ENCODE measurements at regions not wholly inside any gene's neighbourhood (a gene's known extent, or its start where the extent isn't known, plus 50 kb on each side); places are given as distances from the start of the nearest gene placed in this dataset.

DNA sequence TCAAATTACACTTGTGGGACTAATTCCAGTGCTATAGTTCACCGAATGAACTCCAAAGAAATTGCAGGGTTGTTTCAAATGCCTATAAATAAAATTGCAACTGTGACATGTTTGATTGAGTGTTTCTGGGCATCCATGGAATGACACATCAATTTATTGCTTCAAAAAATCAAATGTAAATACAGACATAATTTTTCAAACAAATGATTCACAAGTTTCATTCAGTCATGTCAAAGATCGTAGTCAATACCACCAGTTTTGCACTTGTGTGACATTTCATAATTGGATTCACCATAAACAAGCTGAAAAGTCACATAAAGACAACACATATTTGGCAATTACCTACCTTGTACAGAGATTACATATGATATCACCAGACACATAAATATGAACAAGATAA lies 350.8 kb downstream of the CDH2 start:
- no peaks in the 10 kb centered on the region for H3K36me3 ChIP-seq
- H3K36me3 Mint-ChIP-seq: peaks cover 4% of the 10 kb centered on the region
- H3K4me3 ChIP-seq: no peak overlapping the region
- no peaks in the 10 kb centered on the region for H3K27me3 ChIP-seq
- no peaks in the 10 kb centered on the region for H3K9me3 ChIP-seq (ENCODE audit: low read depth)
- no peak overlapping the region for H2AFZ ChIP-seq (replicated peaks)
- peaks cover 10% of the 10 kb centered on the region for H3K9me3 Mint-ChIP-seq
- H3K79me2 ChIP-seq (ENCODE audit: low read depth): no peaks in the 10 kb centered on the region
- no peak overlapping the region for H3K9ac ChIP-seq
- peak overlapping the region; percentile 86 for H3K27ac ChIP-seq
- H3K27me3 Mint-ChIP-seq (ENCODE audit: insufficient read depth, low read depth): peaks cover 4% of the 10 kb centered on the region
- DNase-seq (ENCODE audit: low spot score): no peak
- H3K4me1 Mint-ChIP-seq: peaks cover 47% of the 10 kb centered on the region
- H4K20me1 ChIP-seq (ENCODE audit: low read depth): no peaks in the 10 kb centered on the region
- peak overlapping the region; percentile 63 for H3K4me2 ChIP-seq
- H3K27ac Mint-ChIP-seq: peak overlapping the region; percentile 96
- peaks cover 42% of the 10 kb centered on the region for H3F3A ChIP-seq (ENCODE audit: low read depth)
- H3K4me1 ChIP-seq: peaks cover 50% of the 10 kb centered on the region
- no peak overlapping the region for H3K4me3 Mint-ChIP-seq
- no peak for TF ChIP-seq EZH2 (IDR thresholded peaks at IDR 0.05)
- no peak for TF ChIP-seq EZH2phosphoT487 (IDR thresholded peaks at IDR 0.05)
- TF ChIP-seq, protein P1, sequence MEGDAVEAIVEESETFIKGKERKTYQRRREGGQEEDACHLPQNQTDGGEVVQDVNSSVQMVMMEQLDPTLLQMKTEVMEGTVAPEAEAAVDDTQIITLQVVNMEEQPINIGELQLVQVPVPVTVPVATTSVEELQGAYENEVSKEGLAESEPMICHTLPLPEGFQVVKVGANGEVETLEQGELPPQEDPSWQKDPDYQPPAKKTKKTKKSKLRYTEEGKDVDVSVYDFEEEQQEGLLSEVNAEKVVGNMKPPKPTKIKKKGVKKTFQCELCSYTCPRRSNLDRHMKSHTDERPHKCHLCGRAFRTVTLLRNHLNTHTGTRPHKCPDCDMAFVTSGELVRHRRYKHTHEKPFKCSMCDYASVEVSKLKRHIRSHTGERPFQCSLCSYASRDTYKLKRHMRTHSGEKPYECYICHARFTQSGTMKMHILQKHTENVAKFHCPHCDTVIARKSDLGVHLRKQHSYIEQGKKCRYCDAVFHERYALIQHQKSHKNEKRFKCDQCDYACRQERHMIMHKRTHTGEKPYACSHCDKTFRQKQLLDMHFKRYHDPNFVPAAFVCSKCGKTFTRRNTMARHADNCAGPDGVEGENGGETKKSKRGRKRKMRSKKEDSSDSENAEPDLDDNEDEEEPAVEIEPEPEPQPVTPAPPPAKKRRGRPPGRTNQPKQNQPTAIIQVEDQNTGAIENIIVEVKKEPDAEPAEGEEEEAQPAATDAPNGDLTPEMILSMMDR (IDR thresholded peaks at IDR 0.05): no peak

- Histone ChIP-seq H3K4me2 (peak overlapping the region; percentile 63), H4K20me1 (ENCODE audit: low read depth) (no peaks in the 10 kb centered on the region), H3K79me2 (ENCODE audit: low read depth) (no peaks in the 10 kb centered on the region), H3K4me3 (peak overlapping the region; percentile 30), H2AFZ (replicated peaks) (no peak overlapping the region), H3K4me1 (peaks cover 50% of the 10 kb centered on the region), H3F3A (ENCODE audit: low read depth) (peaks cover 42% of the 10 kb centered on the region), H3K9me3 (ENCODE audit: low read depth) (no peaks in the 10 kb centered on the region), H3K9ac (no peak overlapping the region), H3K27ac (peak overlapping the region; percentile 86), H3K36me3 (no peaks in the 10 kb centered on the region), H3K27me3 (no peaks in the 10 kb centered on the region)
- peaks cover 4% of the 10 kb centered on the region for H3K27me3 Mint-ChIP-seq (ENCODE audit: insufficient read depth, low read depth)
- peaks cover 10% of the 10 kb centered on the region for H3K9me3 Mint-ChIP-seq
- H3K4me3 Mint-ChIP-seq: no peak overlapping the region
- H3K4me1 Mint-ChIP-seq: peaks cover 47% of the 10 kb centered on the region
- DNase-seq (ENCODE audit: low spot score): peak; percentile 69
- H3K27ac Mint-ChIP-seq: peak overlapping the region; percentile 96
- peaks cover 4% of the 10 kb centered on the region for H3K36me3 Mint-ChIP-seq
- TF ChIP-seq EZH2phosphoT487 (IDR thresholded peaks at IDR 0.05) (no peak), EZH2 (IDR thresholded peaks at IDR 0.05) (no peak)
- TF ChIP-seq, protein P1 (IDR thresholded peaks at IDR 0.05): no peak
These were observed 351.2 kb downstream of the CDH2 start for GRCh38 chr18:27825689-27826088.

DNA sequence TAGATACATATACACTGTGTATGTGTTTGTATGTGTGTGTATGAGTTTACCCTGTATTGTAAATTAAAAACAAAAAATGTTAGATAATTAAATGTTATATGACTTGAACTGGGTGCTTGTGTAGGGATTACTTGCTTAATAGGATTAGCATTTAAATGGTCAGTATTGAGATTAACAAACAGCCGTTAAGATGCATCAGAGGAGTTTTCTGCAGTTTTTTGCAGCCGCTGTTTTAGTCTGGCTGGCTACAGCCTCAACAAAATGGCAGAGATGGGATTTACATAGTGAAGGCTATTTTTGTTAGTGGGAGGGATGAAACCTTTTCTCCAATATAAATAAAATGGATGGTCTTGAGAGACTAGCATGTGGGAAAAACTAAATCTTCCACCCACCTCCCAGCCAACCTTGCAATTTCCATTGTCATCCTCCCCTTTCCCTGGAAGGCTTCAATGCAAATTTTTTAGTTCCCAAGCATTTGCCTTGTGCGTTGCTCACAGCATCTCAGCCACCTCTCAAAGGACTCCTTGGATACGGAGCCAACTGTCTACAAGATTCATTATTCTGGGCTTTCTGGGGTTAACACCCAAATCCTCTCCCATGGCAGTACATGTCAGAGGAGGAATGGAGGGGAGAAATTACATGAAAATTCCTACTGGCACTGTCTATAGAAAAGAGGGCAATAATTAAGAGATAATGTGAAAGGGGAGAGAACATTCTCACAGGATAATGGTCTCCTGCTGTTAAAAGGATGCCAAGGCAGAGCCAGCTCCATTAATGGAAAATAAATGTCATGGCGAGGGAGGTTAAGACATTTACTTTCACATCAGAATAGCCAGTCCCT lies 351.9 kb downstream of the CDH2 start:
- Mint-ChIP-seq H3K27ac (peak overlapping the region; percentile 95), H3K4me1 (peaks cover 47% of the 10 kb centered on the region), H3K36me3 (peaks cover 4% of the 10 kb centered on the region), H3K4me3 (peak overlapping the region; percentile 46), H3K27me3 (ENCODE audit: insufficient read depth, low read depth) (peaks cover 4% of the 10 kb centered on the region), H3K9me3 (peaks cover 9% of the 10 kb centered on the region)
- Histone ChIP-seq H3K79me2 (ENCODE audit: low read depth) (no peaks in the 10 kb centered on the region), H3K36me3 (no peaks in the 10 kb centered on the region), H3K9ac (no peak overlapping the region), H3K27ac (peak overlapping the region; percentile 86), H3K27me3 (no peaks in the 10 kb centered on the region), H2AFZ (replicated peaks) (peak overlapping the region; percentile 48), H3K9me3 (ENCODE audit: low read depth) (no peaks in the 10 kb centered on the region), H3K4me2 (peak overlapping the region; percentile 63), H4K20me1 (ENCODE audit: low read depth) (no peaks in the 10 kb centered on the region), H3K4me1 (peaks cover 50% of the 10 kb centered on the region), H3F3A (ENCODE audit: low read depth) (peaks cover 42% of the 10 kb centered on the region), H3K4me3 (peak overlapping the region; percentile 30)
- TF ChIP-seq, protein P1 (IDR thresholded peaks at IDR 0.05): no peak
- TF ChIP-seq EZH2phosphoT487 (IDR thresholded peaks at IDR 0.05) (no peak), EZH2 (IDR thresholded peaks at IDR 0.05) (no peak)
- peak; percentile 53 for DNase-seq (ENCODE audit: low spot score)
